Hepatocyte (in vitro differentiated cells): ENCODE measurements at regions not wholly inside any gene's neighbourhood (a gene's known extent, or its start where the extent isn't known, plus 50 kb on each side); places are given as distances from the start of the nearest gene placed in this dataset.

Experiments used
- CTCF ChIP-seq: fragments of 200-600 bp; sonication (generic); IDR thresholded peaks from 2 replicates; pipeline ENCODE4 v1.5.1; 2016; ENCODE audit warnings: antibody characterized with exemption, mild to moderate bottlenecking; ENCODE audit not compliant: poor library complexity
- EZH2 ChIP-seq: fragments of 200-600 bp; sonication (generic); IDR thresholded peaks from 2 replicates; pipeline ENCODE4 v1.6.1; 2016; ENCODE audit warnings: antibody characterized with exemption, mild to moderate bottlenecking, borderline replicate concordance

GRCh38 chr2:66813976-66814375 is 379.1 kb downstream of the MEIS1 start:
- no peak for TF ChIP-seq CTCF
- no peak for TF ChIP-seq EZH2
